Tongue (tissue), 1 donor: ENCODE measurements at regions not wholly inside any gene's neighbourhood (a gene's known extent, or its start where the extent isn't known, plus 50 kb on each side); places are given as distances from the start of the nearest gene placed in this dataset.
"Not testable (repeated sequence)": the region's sequence is repeated elsewhere in the genome, so short reads cannot be mapped to it uniquely, and the experiment has no call there.

ENCODE experiments used
- DNase-seq: peaks from one replicate; pipeline ENCODE4 v3.0.0-alpha.2; 2015

- DNase-seq, result peak; percentile 79
Observed at GRCh38 chr14:49946320-49947141, 53.6 kb downstream of the ARF6 start.

- DNase-seq, result no peak
Observed at GRCh38 chr14:49947506-49947905, 54.6 kb downstream of the ARF6 start.

DNA sequence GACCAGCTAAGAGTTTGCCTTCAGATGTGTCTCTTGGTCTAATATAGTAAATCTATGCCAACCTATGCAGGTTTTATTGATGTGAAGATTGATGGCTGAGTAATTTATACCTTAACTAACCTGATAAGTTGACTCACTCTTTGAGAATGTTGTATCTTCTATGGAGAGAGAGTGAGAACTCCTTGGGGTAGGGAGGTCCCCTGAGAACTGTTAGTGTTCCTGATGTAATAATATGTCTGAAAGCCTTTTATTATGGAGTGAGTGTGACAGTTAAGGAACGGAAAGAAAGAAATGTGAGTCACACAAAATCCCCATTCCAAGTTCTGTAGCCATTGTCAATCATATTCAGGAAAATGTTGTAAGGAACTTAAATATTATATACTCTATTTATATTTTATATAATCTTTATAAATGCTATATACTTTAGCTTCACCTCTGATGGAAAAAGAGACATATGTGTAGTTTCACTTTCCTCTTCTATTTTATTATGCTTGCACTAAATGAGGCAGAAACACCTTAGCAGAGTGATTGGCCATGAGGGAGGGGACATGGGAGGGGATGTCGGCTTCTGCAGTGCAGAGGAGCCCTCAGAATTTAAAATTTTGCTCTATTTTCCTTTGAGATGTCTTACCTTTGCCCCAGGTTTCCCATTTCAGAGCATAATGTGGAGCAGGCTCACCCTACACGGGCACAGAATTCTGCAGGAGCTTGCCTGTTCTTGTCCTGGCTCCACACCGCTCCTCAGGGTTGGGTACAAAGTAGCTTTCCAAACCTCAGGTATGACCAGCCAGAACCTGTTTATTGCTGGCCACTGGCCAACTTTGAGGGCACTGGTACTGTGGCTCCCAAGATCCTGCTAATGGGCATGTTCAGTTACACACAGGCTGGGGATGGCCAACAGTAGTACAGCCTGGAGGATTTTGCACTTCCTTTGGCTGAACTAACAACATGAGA lies 57.7 kb downstream of the ARF6 start:
- peak; percentile 71 for DNase-seq

GRCh38 chr14:49951229-49951607 lies 58.3 kb downstream of the ARF6 start:
- DNase-seq, result no peak

DNA sequence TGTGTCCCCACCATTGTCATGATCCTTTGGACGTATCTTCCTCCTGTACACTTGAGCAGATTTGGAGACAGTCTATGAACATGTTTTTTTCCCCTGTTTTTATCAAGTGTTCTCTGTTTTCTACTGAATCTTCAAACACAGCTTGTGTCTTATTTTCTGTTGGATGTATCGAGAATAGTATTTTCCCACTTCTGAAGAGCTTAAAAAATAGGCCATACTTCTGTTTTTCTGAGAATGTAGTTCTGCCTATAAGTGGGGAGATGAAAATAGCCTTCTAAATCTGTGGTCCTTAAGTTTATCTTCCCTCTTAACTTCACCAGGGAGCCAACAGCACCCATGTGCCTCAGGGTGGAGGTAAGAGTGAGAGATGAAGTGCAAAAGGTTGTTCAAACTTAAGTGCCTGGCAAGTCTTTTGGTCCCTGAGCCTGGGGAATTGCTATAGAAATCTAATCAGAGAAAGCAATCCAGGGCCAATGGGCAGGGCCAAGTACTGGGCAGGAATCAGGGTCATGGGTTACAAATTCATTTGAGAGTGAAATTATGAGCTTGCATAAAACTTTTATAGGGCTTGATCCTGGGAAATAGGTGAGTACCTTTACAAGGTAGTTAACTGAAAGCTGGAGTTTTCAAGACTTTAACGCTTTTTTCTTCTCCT lies 58.9 kb downstream of the ARF6 start:
- no peak for DNase-seq

DNA sequence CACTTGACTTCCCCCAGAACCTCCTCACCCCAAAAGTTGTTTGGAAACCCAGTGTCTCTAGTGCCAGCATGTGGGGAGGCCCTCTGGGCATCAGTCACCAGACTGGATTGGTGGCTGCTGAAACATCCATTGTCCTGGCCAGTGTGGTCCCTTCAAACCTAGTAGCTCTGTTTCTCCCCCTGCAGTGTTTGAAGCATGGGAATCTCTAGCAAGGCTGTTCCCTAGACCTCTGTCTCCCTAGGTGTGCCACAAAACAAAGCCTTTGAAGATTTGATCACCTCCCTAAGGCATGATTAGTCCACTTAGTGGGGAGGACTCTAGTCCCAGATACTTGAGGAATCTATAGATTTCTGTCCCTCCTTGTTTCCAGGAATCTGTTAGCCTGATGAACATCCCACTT lies 60.3 kb downstream of the ARF6 start:
- no peak for DNase-seq

GRCh38 chr14:49954171-49954631 lies 61.3 kb downstream of the ARF6 start:
- DNase-seq, result peak; percentile 38

GRCh38 chr14:49955024-49955423 lies 62.1 kb downstream of the ARF6 start:
- DNase-seq, result no peak

DNA sequence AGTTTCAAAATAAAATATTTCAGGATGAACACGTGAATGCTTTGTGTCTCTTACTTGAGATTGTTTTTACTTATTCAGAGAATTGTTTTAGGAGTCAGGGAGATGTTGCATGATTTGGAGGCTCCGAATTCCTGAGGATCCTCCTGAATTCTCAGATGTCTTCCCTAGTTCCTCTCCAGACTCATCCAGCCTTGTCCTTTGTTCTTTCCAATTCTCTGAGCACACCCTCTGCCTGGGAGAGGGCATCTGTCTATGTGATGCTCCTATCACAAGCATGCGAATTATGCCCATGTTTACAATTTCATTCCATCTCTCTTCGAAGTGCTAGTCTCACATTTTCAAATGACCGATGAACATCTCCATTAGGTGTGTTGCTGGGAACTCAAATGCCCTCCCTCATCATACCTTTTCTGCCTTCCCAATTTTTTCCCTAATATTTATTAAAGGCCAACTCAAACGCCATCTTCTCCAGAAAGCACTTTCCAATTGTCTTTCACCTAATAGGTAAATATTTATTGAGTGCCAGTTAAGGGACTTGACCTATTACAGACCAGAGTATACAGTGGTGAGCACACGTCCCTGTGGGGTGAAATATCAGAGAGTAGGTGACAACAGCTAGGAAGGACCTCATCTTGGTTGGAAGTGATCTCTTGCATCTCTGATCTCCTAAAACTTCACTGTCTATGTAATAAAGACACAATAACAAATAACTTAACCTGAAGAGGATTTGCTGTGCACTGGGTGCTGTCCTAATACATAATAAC lies 64.4 kb downstream of the ARF6 start:
- no peak for DNase-seq

GRCh38 chr14:49959822-49960408 lies 67.0 kb downstream of the ARF6 start:
- DNase-seq, result peak; percentile 43

DNA sequence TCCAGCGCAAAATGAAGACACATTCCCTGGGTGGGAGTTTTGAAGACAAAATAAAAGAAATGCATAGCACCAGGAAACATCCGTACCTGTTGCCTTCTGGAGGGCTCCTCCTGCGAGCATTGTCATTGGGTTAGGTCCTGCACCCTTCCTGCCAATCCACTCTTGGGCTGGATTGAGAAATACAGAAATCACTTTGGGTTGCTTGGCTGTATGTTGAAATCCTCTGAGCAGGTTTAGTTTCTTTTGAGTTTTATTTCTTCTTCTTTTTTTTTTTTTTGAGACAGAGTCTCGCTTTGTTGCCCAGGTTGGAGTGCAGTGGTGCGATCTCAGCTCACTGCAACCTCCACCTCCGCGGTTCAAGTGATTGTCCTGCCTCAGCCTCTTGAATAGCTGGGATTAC lies 67.6 kb downstream of the ARF6 start:
- no peak for DNase-seq

DNA sequence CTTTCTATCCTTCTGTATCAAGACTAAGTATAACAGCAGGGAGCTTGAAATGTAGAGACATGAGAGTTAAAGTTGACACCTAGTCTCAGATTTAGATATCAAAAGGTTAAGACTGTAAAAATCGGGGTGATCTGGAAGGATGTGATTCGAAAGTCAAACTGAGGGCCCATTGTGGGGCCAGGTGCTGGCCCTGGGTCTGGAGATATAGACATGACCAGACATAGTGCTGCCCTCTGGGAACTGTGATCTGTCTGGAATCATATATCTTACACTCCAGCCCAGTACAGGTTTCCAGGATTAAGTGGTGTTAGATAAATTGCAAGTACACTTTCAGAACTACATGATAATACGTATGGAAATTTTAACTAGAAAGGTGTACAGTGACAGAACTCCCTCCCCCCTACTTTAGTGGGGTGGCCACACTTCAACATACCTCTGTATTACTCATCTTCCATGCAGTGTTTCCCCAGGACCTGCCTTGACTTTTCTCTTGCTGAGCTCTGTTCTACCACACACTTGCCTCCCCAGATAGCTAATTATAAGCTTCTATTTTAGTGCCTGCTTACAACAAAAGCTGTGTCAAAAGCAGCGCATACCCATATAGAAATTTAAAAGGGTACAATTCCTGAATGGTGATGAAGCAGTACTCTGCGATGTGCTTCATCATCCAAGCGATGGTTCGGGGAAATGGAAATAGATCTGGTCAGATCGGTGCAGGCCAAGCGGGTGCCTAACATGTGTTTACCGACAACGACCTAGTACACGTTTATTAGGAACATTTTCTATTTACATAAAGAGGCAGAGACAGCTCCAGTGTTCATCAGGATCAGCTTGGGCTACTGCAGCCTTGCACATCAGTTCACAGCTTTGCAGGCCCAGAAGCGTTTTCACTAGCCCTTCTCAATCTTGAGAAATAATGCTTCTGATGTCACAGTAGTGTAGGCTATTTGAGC lies 68.7 kb downstream of the ARF6 start:
- no peak for DNase-seq

DNA sequence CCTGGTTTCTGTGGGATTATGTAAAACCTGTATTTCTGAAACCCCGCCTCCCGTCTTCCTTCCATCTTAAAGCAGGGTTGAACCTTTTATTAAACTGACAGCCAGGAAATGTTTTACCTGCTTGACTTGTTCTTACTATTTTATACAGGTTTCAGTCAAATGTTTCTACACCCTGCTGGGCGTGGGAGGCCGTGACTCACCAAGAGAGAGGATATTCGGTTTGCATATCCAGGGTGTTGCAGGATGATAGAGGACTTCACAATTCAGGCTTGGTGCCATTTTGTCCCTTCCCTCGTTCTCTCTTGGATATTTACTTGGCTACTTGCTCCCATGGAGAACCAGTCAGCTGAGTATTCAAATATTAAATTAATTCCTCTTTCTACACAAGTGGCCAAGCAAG lies 69.7 kb downstream of the ARF6 start:
- peak; percentile 63 for DNase-seq

DNA sequence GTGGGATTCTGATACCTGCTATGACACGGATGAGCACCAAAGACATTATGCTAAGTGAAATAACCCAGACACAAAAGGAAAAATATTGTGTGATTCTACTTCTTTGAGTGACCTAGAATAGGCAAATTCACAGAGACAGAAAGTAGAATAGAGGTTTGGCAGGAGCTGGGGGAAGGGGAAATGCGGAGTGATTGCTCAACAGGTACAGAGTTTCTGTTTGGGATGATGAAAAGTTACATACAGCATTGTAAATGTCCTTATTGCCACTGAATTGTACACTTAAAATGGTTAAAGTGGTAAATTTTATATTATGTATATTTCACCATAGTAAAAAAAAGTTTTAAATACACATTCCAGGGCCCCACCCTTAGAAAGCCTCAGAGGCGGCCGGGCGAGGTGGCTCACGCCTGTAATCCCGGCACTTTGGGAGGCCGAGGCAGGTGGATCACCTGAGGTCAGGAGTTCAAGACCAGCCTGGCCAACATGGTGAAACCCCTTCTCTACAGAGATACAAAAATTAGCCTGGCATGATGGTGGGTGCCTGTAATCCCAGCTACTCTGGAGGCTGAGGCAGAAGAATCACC lies 72.3 kb downstream of the ARF6 start:
- DNase-seq, result not testable (repeated sequence)

- DNase-seq, result no peak
Observed at GRCh38 chr14:49966304-49966809, 73.5 kb downstream of the ARF6 start.

DNA sequence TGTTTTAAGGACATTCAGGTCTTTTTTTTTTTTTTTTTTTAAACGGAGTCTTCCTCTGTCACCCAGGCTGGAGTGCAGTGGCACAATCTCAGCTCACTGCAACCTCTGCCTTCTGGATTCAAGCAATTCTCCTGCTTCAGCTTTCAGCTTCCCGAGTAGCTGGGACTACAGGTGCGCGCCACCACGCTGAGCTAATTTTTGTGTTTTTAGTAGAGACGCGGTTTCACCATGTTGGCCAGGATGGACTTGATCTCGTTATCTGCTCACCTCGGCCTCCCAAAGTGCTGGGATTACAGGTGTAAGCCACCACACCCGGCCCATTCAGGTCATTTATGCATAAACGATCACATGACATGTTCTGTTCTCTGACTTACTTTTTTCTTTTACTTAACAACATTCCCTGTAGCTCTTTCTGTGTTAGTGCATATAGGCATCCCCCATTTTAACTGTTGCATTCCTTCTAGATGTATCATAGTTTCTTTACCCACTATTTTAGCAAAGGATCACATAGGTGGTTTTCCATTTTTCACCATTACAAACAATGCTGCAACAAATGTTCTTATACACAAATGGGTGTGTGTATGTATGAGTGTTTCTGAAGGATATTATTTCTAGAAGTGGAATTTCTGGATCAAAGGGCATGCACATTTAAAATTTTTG lies 74.2 kb downstream of the ARF6 start:
- no peak for DNase-seq

- no peak for DNase-seq
Observed at GRCh38 chr14:49969961-49970360, 77.1 kb downstream of the ARF6 start.

GRCh38 chr14:49970474-49971147 lies 77.7 kb downstream of the ARF6 start:
- peak; percentile 78 for DNase-seq
